ENCODE measurements at regions not wholly inside any gene's neighbourhood (a gene's known extent, or its start where the extent isn't known, plus 50 kb on each side); places are given as distances from the start of the nearest gene placed in this dataset.

DNA sequence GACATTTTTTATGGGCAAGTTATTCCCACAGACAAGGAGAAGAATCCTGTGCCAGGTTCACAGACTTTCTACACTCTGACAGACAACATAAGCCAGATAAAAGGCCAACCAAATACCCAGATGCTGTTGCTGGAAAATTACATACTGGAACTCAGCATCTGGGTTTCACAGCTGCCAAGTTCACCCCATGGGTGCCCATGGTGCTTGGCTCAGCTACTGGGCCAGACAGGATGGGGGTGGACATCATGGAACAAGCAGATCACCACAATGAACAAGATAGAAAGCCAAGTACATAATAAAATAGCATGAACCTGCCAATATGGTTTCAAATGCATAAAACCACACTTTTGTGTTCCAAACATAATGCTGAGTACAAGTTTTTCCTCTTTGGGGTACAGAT lies 999.8 kb downstream of the NR2F1-AS1 start:
- H3K36me3 Mint-ChIP-seq (ENCODE audit: insufficient read depth): no peaks in the 10 kb centered on the region
- TF ChIP-seq, protein P1, sequence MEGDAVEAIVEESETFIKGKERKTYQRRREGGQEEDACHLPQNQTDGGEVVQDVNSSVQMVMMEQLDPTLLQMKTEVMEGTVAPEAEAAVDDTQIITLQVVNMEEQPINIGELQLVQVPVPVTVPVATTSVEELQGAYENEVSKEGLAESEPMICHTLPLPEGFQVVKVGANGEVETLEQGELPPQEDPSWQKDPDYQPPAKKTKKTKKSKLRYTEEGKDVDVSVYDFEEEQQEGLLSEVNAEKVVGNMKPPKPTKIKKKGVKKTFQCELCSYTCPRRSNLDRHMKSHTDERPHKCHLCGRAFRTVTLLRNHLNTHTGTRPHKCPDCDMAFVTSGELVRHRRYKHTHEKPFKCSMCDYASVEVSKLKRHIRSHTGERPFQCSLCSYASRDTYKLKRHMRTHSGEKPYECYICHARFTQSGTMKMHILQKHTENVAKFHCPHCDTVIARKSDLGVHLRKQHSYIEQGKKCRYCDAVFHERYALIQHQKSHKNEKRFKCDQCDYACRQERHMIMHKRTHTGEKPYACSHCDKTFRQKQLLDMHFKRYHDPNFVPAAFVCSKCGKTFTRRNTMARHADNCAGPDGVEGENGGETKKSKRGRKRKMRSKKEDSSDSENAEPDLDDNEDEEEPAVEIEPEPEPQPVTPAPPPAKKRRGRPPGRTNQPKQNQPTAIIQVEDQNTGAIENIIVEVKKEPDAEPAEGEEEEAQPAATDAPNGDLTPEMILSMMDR (IDR thresholded peaks at IDR 0.05; ENCODE audit: unreplicated experiment): no peak
- no peak overlapping the region for H3K27ac Mint-ChIP-seq
- H3K27me3 Mint-ChIP-seq: no peaks in the 10 kb centered on the region
- no peaks in the 10 kb centered on the region for H3K4me1 Mint-ChIP-seq (ENCODE audit: low read depth)
- H3K9me3 Mint-ChIP-seq (ENCODE audit: low read depth): peaks cover 5% of the 10 kb centered on the region
- no peak overlapping the region for H3K4me3 Mint-ChIP-seq (ENCODE audit: low read depth)
- no peak for DNase-seq (ENCODE audit: low spot score, unreplicated experiment)

DNA sequence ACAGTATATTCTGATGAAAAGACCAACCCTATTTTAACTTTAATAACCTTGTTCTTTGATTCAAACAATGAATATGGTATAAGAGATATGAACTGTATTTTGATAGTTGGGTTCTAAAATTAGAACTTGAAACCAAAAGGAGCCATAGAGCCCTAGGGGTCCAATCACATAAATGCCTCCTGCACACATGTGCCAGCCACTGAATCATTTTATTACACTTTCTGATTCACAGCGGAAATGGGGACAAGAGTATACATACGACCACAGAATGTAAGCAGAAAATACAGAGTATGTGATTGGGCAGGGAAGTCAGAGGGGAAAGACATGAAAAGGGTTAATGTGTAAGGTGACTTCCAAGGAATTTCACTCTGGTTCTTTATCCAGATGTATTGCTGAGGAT lies 1000.2 kb downstream of the NR2F1-AS1 start:
- TF ChIP-seq, protein P1 (IDR thresholded peaks at IDR 0.05; ENCODE audit: unreplicated experiment): no peak
- DNase-seq (ENCODE audit: low spot score, unreplicated experiment): no peak
- Mint-ChIP-seq H3K4me3 (ENCODE audit: low read depth) (no peak overlapping the region), H3K4me1 (ENCODE audit: low read depth) (no peaks in the 10 kb centered on the region), H3K36me3 (ENCODE audit: insufficient read depth) (no peaks in the 10 kb centered on the region), H3K27ac (no peak overlapping the region), H3K27me3 (no peaks in the 10 kb centered on the region), H3K9me3 (ENCODE audit: low read depth) (peaks cover 5% of the 10 kb centered on the region)

DNA sequence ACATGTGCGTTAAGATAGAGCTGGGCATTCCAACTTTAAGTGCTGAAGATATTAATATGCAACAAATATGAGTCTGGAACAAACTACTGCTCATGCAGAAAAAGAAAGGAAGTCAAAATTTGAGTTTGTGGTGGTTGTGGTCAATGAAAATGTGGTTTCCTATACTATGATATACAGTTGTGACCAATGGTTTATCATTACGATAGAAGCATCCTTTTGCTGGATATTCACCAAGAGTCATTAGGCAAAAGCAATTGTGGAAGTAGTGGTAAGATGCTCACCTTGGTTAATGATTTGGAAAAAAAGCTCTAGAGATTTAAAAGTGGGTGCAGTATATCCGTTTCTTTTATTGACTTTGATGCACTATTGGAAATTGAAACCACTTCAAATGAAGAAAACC lies 1007.0 kb downstream of the NR2F1-AS1 start:
- no peak for DNase-seq (ENCODE audit: low spot score, unreplicated experiment)
- Mint-ChIP-seq H3K27me3 (no peaks in the 10 kb centered on the region), H3K4me1 (ENCODE audit: low read depth) (no peaks in the 10 kb centered on the region), H3K9me3 (ENCODE audit: low read depth) (peaks cover 2% of the 10 kb centered on the region), H3K36me3 (ENCODE audit: insufficient read depth) (no peaks in the 10 kb centered on the region), H3K27ac (no peak overlapping the region), H3K4me3 (ENCODE audit: low read depth) (no peak overlapping the region)
- TF ChIP-seq, protein P1 (IDR thresholded peaks at IDR 0.05; ENCODE audit: unreplicated experiment): no peak

GRCh38 chr5:92568522-92568921 lies 1012.5 kb downstream of the NR2F1-AS1 start:
- H3K36me3 Mint-ChIP-seq (ENCODE audit: insufficient read depth): no peaks in the 10 kb centered on the region
- no peak overlapping the region for H3K4me3 Mint-ChIP-seq (ENCODE audit: low read depth)
- DNase-seq (ENCODE audit: low spot score, unreplicated experiment): no peak
- H3K27me3 Mint-ChIP-seq: no peaks in the 10 kb centered on the region
- no peak overlapping the region for H3K27ac Mint-ChIP-seq
- H3K4me1 Mint-ChIP-seq (ENCODE audit: low read depth): no peaks in the 10 kb centered on the region
- TF ChIP-seq, protein P1 (IDR thresholded peaks at IDR 0.05; ENCODE audit: unreplicated experiment): no peak
- no peaks in the 10 kb centered on the region for H3K9me3 Mint-ChIP-seq (ENCODE audit: low read depth)

DNA sequence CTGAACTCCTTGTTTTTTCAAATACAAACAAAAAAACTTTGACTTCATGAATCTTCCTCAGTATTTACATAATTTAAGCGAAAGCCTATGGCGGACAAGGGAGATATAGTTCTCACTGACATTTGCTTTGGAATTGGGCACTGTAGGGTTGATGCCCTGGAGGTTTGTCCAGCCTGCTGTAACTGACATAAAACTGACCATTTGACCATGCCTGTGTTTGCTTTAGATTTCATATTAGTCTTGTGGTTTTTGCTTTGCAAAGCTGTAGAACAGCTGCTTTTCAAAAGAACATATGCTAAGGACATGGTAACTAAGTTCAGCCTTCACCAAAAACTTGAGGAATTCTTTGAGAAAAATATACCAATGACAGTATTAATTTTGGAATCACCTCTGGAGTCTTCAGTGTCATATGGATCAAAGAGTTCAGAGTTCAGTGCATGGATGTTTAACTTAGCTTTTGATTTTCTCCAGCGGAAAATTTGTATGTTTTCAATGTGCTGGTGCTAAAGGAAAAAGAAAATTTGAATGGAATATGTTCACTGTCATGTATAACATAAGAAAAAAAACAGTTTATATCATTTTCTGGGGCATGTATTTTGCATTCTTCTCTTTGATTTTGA lies 1013.1 kb downstream of the NR2F1-AS1 start:
- Mint-ChIP-seq H3K4me1 (ENCODE audit: low read depth) (no peaks in the 10 kb centered on the region), H3K27ac (no peak overlapping the region), H3K36me3 (ENCODE audit: insufficient read depth) (no peaks in the 10 kb centered on the region), H3K4me3 (ENCODE audit: low read depth) (no peak overlapping the region), H3K27me3 (no peaks in the 10 kb centered on the region), H3K9me3 (ENCODE audit: low read depth) (no peaks in the 10 kb centered on the region)
- TF ChIP-seq, protein P1 (IDR thresholded peaks at IDR 0.05; ENCODE audit: unreplicated experiment): no peak
- no peak for DNase-seq (ENCODE audit: low spot score, unreplicated experiment)
